Stimulated activated CD4-positive, alpha-beta T cell treated with anti-CD3 and anti-CD28 coated beads, Interleukin-1b, Interleukin-23, amount 100 ng/mL, for 1 hour (primary cell): ENCODE measurements at regions not wholly inside any gene's neighbourhood (a gene's known extent, or its start where the extent isn't known, plus 50 kb on each side); places are given as distances from the start of the nearest gene placed in this dataset.
"Not testable (repeated sequence)": the region's sequence is repeated elsewhere in the genome, so short reads cannot be mapped to it uniquely, and the experiment has no call there.

Source experiments
- DNase-seq, 2 donors: peaks; one replicate each; pipeline ENCODE4 v3.0.0-alpha.2; 2020; ENCODE audit warnings: low read depth in 2 of 2

- no peak for DNase-seq
Observed at GRCh38 chr4:152195888-152196287, 340.0 kb downstream of the FBXW7 start.

- DNase-seq = no peak
Observed at GRCh38 chr4:152193059-152193458, 342.8 kb downstream of the FBXW7 start.

GRCh38 chr4:152190907-152191306 lies 345.0 kb downstream of the FBXW7 start:
- no peak for DNase-seq

- no peak for DNase-seq
Observed at GRCh38 chr4:152189451-152190179, 346.3 kb downstream of the FBXW7 start.

- DNase-seq = no peak
Observed at GRCh38 chr4:152188801-152189200, 347.1 kb downstream of the FBXW7 start.

GRCh38 chr4:152187693-152188092 lies 348.2 kb downstream of the FBXW7 start:
- no peak for DNase-seq

GRCh38 chr4:152185786-152186550 lies 349.9 kb downstream of the FBXW7 start:
- DNase-seq = no peak

- DNase-seq = no peak
Observed at GRCh38 chr4:152181150-152181549, 354.7 kb downstream of the FBXW7 start.

- DNase-seq = no peak
Observed at GRCh38 chr4:152180369-152180768, 355.5 kb downstream of the FBXW7 start.

GRCh38 chr4:152177538-152177937 lies 358.4 kb downstream of the FBXW7 start:
- DNase-seq = not testable (repeated sequence)

GRCh38 chr4:152176627-152177214 lies 359.2 kb downstream of the FBXW7 start:
- DNase-seq = no peak

- DNase-seq = no peak
Observed at GRCh38 chr4:152175586-152175985, 360.3 kb downstream of the FBXW7 start.

- DNase-seq = no peak
Observed at GRCh38 chr4:152172146-152172545, 363.7 kb downstream of the FBXW7 start.

GRCh38 chr4:152171556-152171955 lies 364.3 kb downstream of the FBXW7 start:
- DNase-seq = no peak

GRCh38 chr4:152169683-152170082 lies 366.2 kb downstream of the FBXW7 start:
- no peak for DNase-seq

GRCh38 chr4:152168987-152169616 lies 366.8 kb downstream of the FBXW7 start:
- DNase-seq = no peak

- DNase-seq = no peak
Observed at GRCh38 chr4:152166567-152166966, 369.3 kb downstream of the FBXW7 start.

GRCh38 chr4:152165846-152166245 lies 370.0 kb downstream of the FBXW7 start:
- DNase-seq = no peak

- no peak for DNase-seq
Observed at GRCh38 chr4:152165146-152165545, 370.7 kb downstream of the FBXW7 start.

- DNase-seq = no peak
Observed at GRCh38 chr4:152164561-152164960, 371.3 kb downstream of the FBXW7 start.

- no peak for DNase-seq
Observed at GRCh38 chr4:152162331-152162697, 373.6 kb downstream of the FBXW7 start.

- DNase-seq = no peak
Observed at GRCh38 chr4:152161676-152162330, 374.1 kb downstream of the FBXW7 start.
